Kidney (tissue), 13 donors: ENCODE measurements at regions not wholly inside any gene's neighbourhood (a gene's known extent, or its start where the extent isn't known, plus 50 kb on each side); places are given as distances from the start of the nearest gene placed in this dataset.
"Not testable (repeated sequence)": the region's sequence is repeated elsewhere in the genome, so short reads cannot be mapped to it uniquely, and the experiment has no call there.

Experiments
- DNase-seq, 5 donors: peaks; one replicate each; pipeline ENCODE4 v3.0.0-alpha.2; 2013 to 2020
- FAIRE-seq: peaks from 2 replicates; lab custom pipeline; 2012; peaks lifted over from hg19 to GRCh38; lab: Jason Lieb, UNC
- H3K27ac ChIP-seq, 2 donors: one replicate each; pipeline ENCODE4 v1.7.0; 2013; ENCODE audit warnings: low read depth in 2 of 2, low read length in 2 of 2, inconsistent platforms in 1 of 2
- H3K27me3 ChIP-seq: one replicate; pipeline ENCODE4 v1.7.1; 2013; ENCODE audit warnings: low read length, inconsistent platforms; ENCODE audit not compliant: control insufficient read depth, insufficient read depth
- H3K36me3 ChIP-seq, 3 donors: one replicate each; pipeline versions ENCODE4 v1.7.0 to v1.7.1; 2013; ENCODE audit warnings: low read length in 3 of 3, control low read depth in 1 of 3, inconsistent platforms in 1 of 3; ENCODE audit not compliant: insufficient read depth in 3 of 3, control insufficient read depth in 2 of 3
- H3K4me1 ChIP-seq, 3 donors: one replicate each; pipeline versions ENCODE4 v1.7.0 to v1.7.1; 2013; ENCODE audit warnings: low read length in 3 of 3, inconsistent platforms in 1 of 3, low read depth in 1 of 3; ENCODE audit not compliant: control insufficient read depth in 2 of 3, insufficient read depth in 2 of 3
- H3K4me3 ChIP-seq, 3 donors: one replicate each; pipeline versions ENCODE4 v1.7.0 to v1.8.1; 2013; ENCODE audit warnings: low read length in 3 of 3, control low read depth in 1 of 3, inconsistent platforms in 1 of 3
- H3K9ac ChIP-seq, 3 donors: one replicate each; pipeline versions ENCODE4 v1.7.0 to v1.7.1; 2013; ENCODE audit warnings: low read length in 3 of 3, control low read depth in 1 of 3, inconsistent platforms in 1 of 3
- H3K9me3 ChIP-seq, 3 donors: one replicate each; pipeline versions ENCODE4 v1.7.0 to v1.7.1; 2013; ENCODE audit warnings: low read length in 3 of 3, control low read depth in 1 of 3, inconsistent platforms in 1 of 3; ENCODE audit not compliant: control insufficient read depth in 2 of 3, insufficient read depth in 1 of 3
- CTCF ChIP-seq: IDR thresholded peaks from 3 replicates; pipeline ENCODE4 v1.5.1; 2012; ENCODE audit warnings: mild to moderate bottlenecking, moderate library complexity, borderline replicate concordance; ENCODE audit not compliant: insufficient read depth; ENCODE audit errors: extremely low read depth
- intact Hi-C: fragments of 100-400 bp; cut with DNase I; formaldehyde crosslinking; loops from one replicate; pipeline ENCODE4 v1.11.1; 2022
- donor health status: control.
- donor health status: control.
- donor health status: control.
- donor health status: control.
- donor health status: control.
- donor health status: DM: yes; HTN: yes; CAD: no.
- donor health status: Normal renal cell carcinoma (clear cell type).

GRCh38 chr12:30169839-30170591 is 386.3 kb upstream of the TMTC1 start:
- Histone ChIP-seq H3K27ac (no peak overlapping the region), H3K27me3 (peaks cover 2% of the 10 kb centered on the region), H3K9ac (no peak overlapping the region), H3K9me3 (no peaks in the 10 kb centered on the region), H3K4me1 (no peaks in the 10 kb centered on the region), H3K4me3 (no peak overlapping the region), H3K36me3 (no peaks in the 10 kb centered on the region)
- no peak for TF ChIP-seq CTCF
- FAIRE-seq: no peak
- intact Hi-C loops: no loop called here
- peak in 4 of 5 donors; percentile 36 to 43 (median 40) for DNase-seq

GRCh38 chr12:30166006-30166795 is 382.5 kb upstream of the TMTC1 start:
- Histone ChIP-seq H3K27me3 (peaks cover 2% of the 10 kb centered on the region), H3K4me1 (no peaks in the 10 kb centered on the region), H3K9me3 (no peaks in the 10 kb centered on the region), H3K27ac (no peak overlapping the region), H3K36me3 (no peaks in the 10 kb centered on the region), H3K4me3 (no peak overlapping the region), H3K9ac (no peak overlapping the region)
- no peak for TF ChIP-seq CTCF
- FAIRE-seq (no peak), DNase-seq (no peak)
- intact Hi-C loops: no loop called here

GRCh38 chr12:30164382-30165318 is 380.9 kb upstream of the TMTC1 start:
- H3K4me1 ChIP-seq: no peaks in the 10 kb centered on the region
- no peak overlapping the region for H3K4me3 ChIP-seq
- H3K36me3 ChIP-seq: no peaks in the 10 kb centered on the region
- no peak for TF ChIP-seq CTCF
- H3K9me3 ChIP-seq: no peaks in the 10 kb centered on the region
- FAIRE-seq (no peak), DNase-seq (no peak)
- H3K9ac ChIP-seq: no peak overlapping the region
- intact Hi-C loops: no loop called here
- H3K27me3 ChIP-seq: no peaks in the 10 kb centered on the region
- H3K27ac ChIP-seq: no peak overlapping the region

- H3K4me1 ChIP-seq, H3K27ac ChIP-seq, FAIRE-seq, H3K27me3 ChIP-seq, H3K4me3 ChIP-seq, H3K9me3 ChIP-seq, H3K9ac ChIP-seq, DNase-seq, intact Hi-C loops, H3K36me3 ChIP-seq: not testable (repeated sequence)
These were observed 373.1 kb upstream of the TMTC1 start for GRCh38 chr12:30156833-30157232.
